Activated CD8-positive, alpha-beta T cell treated with anti-CD3 and anti-CD28 coated beads for 36 hours (primary cell): ENCODE measurements at regions not wholly inside any gene's neighbourhood (a gene's known extent, or its start where the extent isn't known, plus 50 kb on each side); places are given as distances from the start of the nearest gene placed in this dataset.

ENCODE experiments used
- ATAC-seq: fragments of 200-7000 bp; cut with Tn5 transposase; one replicate; pipeline ENCODE4 v1.10.0; 2021; ENCODE audit warnings: mild to moderate bottlenecking, moderate library complexity
- CTCF ChIA-PET: fragments of 350-600 bp; sonication (Branson Sonifier 250); formaldehyde crosslinking; loops from one replicate; lab custom pipeline; 2021; ENCODE audit warnings: antibody characterized with exemption; lab: Charles Lee
- POLR2A ChIA-PET: fragments of 350-600 bp; sonication (Branson Sonifier 250); formaldehyde crosslinking; loops from one replicate; lab custom pipeline; 2021; ENCODE audit warnings: antibody characterized with exemption; lab: Charles Lee
- DNase-seq: peaks from one replicate; pipeline ENCODE4 v3.0.0-alpha.2; 2020
- H3K27ac Mint-ChIP-seq: one replicate; pipeline ENCODE4 v1.8.0; 2021; ENCODE audit warnings: mild to moderate bottlenecking, mixed read lengths
- H3K27me3 Mint-ChIP-seq: one replicate; pipeline ENCODE4 v1.8.0; 2021; ENCODE audit warnings: mixed read lengths
- H3K36me3 Mint-ChIP-seq: one replicate; pipeline ENCODE4 v1.8.0; 2021; ENCODE audit warnings: low read depth, mixed read lengths
- H3K4me1 Mint-ChIP-seq: one replicate; pipeline ENCODE4 v1.8.0; 2021; ENCODE audit warnings: low read depth, mixed read lengths
- H3K4me3 Mint-ChIP-seq: one replicate; pipeline ENCODE4 v1.8.0; 2021; ENCODE audit warnings: mild to moderate bottlenecking, moderate library complexity, mixed read lengths
- H3K9me3 Mint-ChIP-seq: one replicate; pipeline ENCODE4 v1.8.0; 2021; ENCODE audit warnings: mixed read lengths
- intact Hi-C: fragments of 100-400 bp; cut with micrococcal nuclease; formaldehyde crosslinking; loops from one replicate; pipeline ENCODE4 v1.10.0; 2022
- TF ChIP-seq, protein P1 (sequence below): fragments of 200-600 bp; IDR thresholded peaks from one replicate; pipeline ENCODE4 v1.8.0; 2022; ENCODE audit warnings: antibody characterized with exemption, mild to moderate bottlenecking

DNA sequence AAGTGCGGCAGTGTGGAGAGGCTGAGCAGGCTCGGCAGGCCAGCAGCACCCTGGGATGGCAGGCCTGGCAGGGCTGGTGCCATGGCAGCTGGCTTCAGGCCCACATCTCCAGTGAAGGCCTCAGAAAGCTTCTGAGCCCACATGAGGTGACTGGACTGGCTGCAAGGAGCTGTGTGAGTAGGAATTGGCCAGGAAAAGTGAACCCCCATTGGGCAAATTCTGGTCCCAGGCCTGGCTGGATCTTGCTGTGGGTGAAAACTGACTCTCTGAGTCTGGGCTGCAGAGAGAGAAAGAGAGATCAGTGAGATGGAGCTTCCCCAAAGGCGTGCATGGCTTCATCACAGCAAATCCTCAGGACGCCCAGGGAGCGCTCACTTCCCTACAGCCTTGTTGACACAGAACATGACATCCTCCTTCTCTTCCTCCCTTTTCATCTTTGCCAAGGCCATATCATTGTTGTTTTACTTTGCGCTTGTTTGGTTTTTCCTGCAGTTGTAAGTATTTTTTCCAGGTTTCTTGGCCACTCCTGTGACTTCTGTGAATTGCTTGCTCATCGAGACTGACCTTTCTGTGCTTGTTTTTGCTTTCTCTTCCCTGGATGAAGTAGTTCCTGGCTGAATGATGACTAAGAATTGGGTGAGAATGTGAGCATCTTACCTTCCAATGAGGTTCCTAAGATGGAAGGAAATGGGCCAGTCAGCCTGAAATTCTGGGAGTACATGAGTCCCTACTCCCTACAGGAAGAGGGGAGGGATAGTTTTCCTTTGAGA is 299.1 kb downstream of the TLE3 start:
- TF ChIP-seq, protein P1, sequence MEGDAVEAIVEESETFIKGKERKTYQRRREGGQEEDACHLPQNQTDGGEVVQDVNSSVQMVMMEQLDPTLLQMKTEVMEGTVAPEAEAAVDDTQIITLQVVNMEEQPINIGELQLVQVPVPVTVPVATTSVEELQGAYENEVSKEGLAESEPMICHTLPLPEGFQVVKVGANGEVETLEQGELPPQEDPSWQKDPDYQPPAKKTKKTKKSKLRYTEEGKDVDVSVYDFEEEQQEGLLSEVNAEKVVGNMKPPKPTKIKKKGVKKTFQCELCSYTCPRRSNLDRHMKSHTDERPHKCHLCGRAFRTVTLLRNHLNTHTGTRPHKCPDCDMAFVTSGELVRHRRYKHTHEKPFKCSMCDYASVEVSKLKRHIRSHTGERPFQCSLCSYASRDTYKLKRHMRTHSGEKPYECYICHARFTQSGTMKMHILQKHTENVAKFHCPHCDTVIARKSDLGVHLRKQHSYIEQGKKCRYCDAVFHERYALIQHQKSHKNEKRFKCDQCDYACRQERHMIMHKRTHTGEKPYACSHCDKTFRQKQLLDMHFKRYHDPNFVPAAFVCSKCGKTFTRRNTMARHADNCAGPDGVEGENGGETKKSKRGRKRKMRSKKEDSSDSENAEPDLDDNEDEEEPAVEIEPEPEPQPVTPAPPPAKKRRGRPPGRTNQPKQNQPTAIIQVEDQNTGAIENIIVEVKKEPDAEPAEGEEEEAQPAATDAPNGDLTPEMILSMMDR = no peak
- POLR2A ChIA-PET = no interaction called here
- no peaks in the 10 kb centered on the region for H3K27me3 Mint-ChIP-seq
- intact Hi-C loops = no loop called here
- no peaks in the 10 kb centered on the region for H3K9me3 Mint-ChIP-seq
- no peak overlapping the region for H3K27ac Mint-ChIP-seq
- H3K36me3 Mint-ChIP-seq = no peaks in the 10 kb centered on the region
- CTCF ChIA-PET = no interaction called here
- peaks cover 2% of the 10 kb centered on the region for H3K4me1 Mint-ChIP-seq
- no peak for DNase-seq
- H3K4me3 Mint-ChIP-seq = no peak overlapping the region
- ATAC-seq = no peak

DNA sequence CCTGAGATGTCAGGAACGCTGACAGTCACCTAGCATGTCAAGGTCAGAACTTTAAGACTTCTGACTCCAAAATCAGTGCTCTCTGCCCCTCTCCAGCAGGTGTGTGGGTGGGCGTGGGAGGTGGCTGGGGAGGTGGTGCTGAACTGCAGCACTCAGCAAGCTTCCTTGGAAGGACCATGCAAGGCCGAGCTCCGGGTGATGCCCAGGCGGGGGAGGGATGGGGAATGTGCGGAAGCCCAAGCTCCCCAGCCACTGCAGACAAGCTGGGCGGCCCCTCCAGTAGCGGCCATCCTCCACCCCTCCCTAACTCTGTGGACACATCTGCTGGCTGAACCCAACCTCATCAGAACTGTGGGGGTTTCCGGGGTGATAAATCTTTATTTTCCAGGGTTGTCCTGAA is 296.6 kb downstream of the TLE3 start:
- no peak for DNase-seq
- Mint-ChIP-seq H3K27me3 (no peaks in the 10 kb centered on the region), H3K9me3 (no peaks in the 10 kb centered on the region), H3K27ac (no peak overlapping the region), H3K36me3 (no peaks in the 10 kb centered on the region), H3K4me1 (peaks cover 2% of the 10 kb centered on the region), H3K4me3 (no peak overlapping the region)
- CTCF ChIA-PET = no interaction called here
- POLR2A ChIA-PET = no interaction called here
- intact Hi-C loops = no loop called here
- TF ChIP-seq, protein P1 = no peak
- ATAC-seq = no peak

DNA sequence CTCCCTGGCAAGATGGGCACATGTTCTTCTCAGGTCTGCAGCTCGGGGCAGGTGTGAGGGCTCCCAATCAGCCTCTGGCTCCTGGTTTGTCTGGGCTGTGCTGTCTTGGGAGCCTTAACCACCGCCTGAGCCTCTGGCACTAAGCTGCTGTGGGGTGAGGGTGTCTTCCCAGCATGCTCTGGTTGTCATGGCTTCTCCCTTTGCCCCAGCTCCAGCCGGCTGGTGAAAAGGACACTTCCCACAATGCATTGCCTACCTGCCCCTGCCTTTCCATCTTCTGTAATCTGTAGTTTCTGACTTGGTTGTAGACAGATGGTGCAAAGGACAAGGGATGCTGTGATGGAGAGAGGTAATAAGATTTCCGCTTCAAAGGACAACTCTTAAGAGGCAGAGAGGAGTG is 295.3 kb downstream of the TLE3 start:
- ATAC-seq (no peak), DNase-seq (no peak)
- CTCF ChIA-PET = no interaction called here
- H3K4me3 Mint-ChIP-seq = no peak overlapping the region
- no peak overlapping the region for H3K27ac Mint-ChIP-seq
- H3K4me1 Mint-ChIP-seq = peaks cover 12% of the 10 kb centered on the region
- peaks cover 4% of the 10 kb centered on the region for H3K27me3 Mint-ChIP-seq
- POLR2A ChIA-PET = no interaction called here
- TF ChIP-seq, protein P1 = no peak
- no peaks in the 10 kb centered on the region for H3K36me3 Mint-ChIP-seq
- intact Hi-C loops = no loop called here
- no peaks in the 10 kb centered on the region for H3K9me3 Mint-ChIP-seq

DNA sequence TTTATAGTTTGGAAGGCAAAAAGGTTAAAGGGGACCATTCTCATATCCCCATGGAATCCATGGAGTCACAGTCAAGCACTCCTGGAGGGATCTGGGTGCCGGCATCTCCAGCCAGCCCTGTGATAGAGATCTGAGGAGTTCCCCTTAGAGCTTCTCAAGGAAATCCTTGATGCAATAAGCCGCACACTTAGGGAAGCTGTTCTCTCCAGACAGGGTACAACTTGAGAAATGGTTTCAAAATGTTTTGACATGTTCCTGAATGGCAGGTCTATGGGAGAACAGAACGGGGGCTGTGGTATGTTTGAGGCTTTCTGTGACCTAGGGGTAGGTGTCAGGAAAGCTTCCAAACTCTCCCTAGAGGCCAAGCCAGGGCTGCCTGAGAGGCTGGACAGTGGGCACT is 292.9 kb downstream of the TLE3 start:
- H3K4me1 Mint-ChIP-seq = peaks cover 16% of the 10 kb centered on the region

More for the DNA sequence above, 292.9 kb downstream of the TLE3 start:
- TF ChIP-seq, protein P1 = no peak
- no peaks in the 10 kb centered on the region for H3K9me3 Mint-ChIP-seq
- intact Hi-C loops = no loop called here
- no peaks in the 10 kb centered on the region for H3K36me3 Mint-ChIP-seq
- H3K27me3 Mint-ChIP-seq = peaks cover 6% of the 10 kb centered on the region
- ChIA-PET CTCF (no interaction called here), POLR2A (no interaction called here)
- DNase-seq (no peak), ATAC-seq (no peak)
- no peak overlapping the region for H3K4me3 Mint-ChIP-seq
- H3K27ac Mint-ChIP-seq = no peak overlapping the region
